Transverse colon (tissue), 4 donors: ENCODE measurements at regions not wholly inside any gene's neighbourhood (a gene's known extent, or its start where the extent isn't known, plus 50 kb on each side); places are given as distances from the start of the nearest gene placed in this dataset.

Source experiments
- POLR2A ChIP-seq: fragments of 450-650 bp; IDR thresholded peaks from one replicate; pipeline ENCODE4 v1.6.1; 2016; ENCODE audit warnings: antibody characterized with exemption, mild to moderate bottlenecking, moderate library complexity
- POLR2AphosphoS5 ChIP-seq, 3 donors: sonication (generic); formaldehyde crosslinking; IDR thresholded peaks; one replicate each; pipeline ENCODE4 v1.6.1; 2016; ENCODE audit warnings: antibody characterized with exemption in 3 of 3
- TF ChIP-seq, protein P1 (sequence below), 5 experiments: fragments of 200-600 bp in 3 of 5; fragments of 450-650 bp in 2 of 5; sonication (generic) in 3 of 5; IDR thresholded peaks; 1 replicate in 2 of 5; 2 replicates in 3 of 5; pipeline ENCODE4 v1.5.1; 2016 to 2017; ENCODE audit warnings: antibody characterized with exemption in 5 of 5, inconsistent platforms in 3 of 5, mild to moderate bottlenecking in 2 of 5, moderate library complexity in 1 of 5

DNA sequence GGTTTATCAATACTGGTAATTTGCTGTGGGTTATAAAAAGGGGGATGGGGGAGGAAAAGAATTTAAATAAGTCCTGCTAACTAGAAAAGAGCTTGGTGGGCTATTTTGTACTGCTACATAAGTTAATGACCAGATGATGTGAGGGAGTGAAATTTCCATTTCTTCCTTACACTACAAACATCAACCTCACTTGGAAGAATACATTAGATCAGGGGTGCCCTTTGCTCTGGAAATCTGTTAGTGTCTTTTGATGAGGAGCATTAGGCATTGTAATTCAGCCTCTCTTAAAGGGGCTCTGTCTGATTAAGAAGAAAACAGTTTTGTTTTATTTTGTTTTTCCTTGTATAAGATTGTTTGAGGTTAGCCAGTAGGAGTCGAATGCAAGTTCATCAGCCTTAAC, 576.4 kb upstream of the TBL1XR1 start:
- TF ChIP-seq, protein P1, sequence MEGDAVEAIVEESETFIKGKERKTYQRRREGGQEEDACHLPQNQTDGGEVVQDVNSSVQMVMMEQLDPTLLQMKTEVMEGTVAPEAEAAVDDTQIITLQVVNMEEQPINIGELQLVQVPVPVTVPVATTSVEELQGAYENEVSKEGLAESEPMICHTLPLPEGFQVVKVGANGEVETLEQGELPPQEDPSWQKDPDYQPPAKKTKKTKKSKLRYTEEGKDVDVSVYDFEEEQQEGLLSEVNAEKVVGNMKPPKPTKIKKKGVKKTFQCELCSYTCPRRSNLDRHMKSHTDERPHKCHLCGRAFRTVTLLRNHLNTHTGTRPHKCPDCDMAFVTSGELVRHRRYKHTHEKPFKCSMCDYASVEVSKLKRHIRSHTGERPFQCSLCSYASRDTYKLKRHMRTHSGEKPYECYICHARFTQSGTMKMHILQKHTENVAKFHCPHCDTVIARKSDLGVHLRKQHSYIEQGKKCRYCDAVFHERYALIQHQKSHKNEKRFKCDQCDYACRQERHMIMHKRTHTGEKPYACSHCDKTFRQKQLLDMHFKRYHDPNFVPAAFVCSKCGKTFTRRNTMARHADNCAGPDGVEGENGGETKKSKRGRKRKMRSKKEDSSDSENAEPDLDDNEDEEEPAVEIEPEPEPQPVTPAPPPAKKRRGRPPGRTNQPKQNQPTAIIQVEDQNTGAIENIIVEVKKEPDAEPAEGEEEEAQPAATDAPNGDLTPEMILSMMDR (IDR thresholded peaks at IDR 0.05): no peak
- TF ChIP-seq POLR2A: no peak
- no peak for TF ChIP-seq POLR2AphosphoS5 (IDR thresholded peaks at IDR 0.05)
